HG03066 (cell line): ENCODE measurements at regions not wholly inside any gene's neighbourhood (a gene's known extent, or its start where the extent isn't known, plus 50 kb on each side); places are given as distances from the start of the nearest gene placed in this dataset.
"Not testable (repeated sequence)": the region's sequence is repeated elsewhere in the genome, so short reads cannot be mapped to it uniquely, and the experiment has no call there.

Experiments used
- ATAC-seq: cut with Tn5 transposase; IDR thresholded peaks from one replicate; pipeline ENCODE4 v1.9.1; 2021; ENCODE audit warnings: low read depth; ENCODE audit not compliant: unreplicated experiment

DNA sequence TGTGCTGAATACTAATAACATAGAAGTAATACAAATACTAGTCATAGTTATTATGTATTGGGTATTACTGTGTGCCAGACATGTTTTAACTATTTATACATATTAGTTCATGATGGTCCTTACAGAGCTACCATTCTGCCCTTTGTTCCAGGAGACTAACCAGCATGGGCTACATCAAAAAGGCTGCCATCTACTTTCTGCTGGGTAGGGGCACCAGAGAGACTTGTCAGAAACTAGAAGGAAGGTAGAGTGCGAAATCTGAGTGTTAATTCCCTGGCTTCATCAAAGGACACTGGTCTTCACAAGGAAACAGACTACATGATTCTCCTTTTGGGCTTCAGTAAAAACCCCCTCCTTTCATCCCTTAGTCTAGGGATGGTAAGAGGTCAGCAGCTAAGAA lies 347.8 kb downstream of the GBA3 start:
- ATAC-seq, result no peak

DNA sequence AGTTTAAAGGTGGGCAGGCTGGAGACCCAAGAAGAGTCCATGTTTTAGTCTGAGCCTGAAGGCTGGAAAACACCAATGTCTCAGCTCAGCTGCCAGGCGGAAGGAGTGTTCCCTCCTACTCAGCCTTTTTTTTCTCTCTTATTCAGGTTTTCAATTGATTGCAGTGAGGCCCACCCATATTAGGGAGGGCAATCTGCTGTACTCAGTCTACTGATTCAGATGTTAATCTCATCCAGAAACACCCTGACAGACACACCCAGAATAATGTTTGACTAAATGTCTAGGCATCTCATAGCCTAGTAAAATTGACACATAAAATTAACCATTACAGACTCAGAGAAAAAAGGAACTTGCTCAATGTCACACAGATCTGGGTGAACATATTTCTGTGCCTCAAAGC lies 347.1 kb downstream of the GBA3 start:
- no peak for ATAC-seq

DNA sequence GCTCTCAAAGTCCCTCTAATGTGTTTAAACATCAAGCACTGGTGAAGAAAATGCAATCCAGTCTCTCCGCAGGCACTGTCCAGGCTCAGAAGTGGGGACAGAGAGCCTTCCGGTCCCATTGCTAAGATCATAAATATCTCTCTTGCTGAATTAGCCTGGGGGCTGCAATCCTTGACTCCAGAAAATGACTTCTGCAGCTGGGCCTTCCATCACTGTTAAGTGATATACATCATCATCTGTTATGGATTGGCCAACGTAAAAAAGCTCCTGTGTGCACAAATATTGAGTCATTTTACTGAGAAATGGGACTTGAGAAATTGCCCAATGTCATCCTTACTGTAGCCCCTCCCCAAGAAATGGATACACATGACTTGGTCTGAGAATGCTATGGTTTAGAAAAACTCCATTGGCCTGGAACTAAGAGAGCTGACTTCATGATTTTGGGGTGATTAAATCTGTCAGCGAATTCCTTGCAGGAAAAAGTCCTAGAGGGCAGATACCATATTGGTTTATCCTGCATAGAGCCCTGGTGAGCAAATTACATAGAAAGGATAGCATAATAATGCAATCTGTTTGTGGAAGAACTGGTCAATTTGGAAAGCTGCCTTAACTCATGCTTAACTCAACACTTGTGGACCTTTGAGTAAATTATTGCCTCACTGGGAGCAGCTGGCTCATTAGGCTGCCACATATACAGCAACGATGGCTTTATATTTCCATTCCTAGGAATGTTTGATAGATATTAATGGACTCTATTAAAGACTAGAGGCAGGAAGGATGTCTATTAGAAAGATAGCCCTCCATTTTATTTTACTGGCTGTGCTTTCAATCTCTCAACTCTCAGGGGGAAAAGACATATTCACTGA lies 346.1 kb downstream of the GBA3 start:
- no peak for ATAC-seq

DNA sequence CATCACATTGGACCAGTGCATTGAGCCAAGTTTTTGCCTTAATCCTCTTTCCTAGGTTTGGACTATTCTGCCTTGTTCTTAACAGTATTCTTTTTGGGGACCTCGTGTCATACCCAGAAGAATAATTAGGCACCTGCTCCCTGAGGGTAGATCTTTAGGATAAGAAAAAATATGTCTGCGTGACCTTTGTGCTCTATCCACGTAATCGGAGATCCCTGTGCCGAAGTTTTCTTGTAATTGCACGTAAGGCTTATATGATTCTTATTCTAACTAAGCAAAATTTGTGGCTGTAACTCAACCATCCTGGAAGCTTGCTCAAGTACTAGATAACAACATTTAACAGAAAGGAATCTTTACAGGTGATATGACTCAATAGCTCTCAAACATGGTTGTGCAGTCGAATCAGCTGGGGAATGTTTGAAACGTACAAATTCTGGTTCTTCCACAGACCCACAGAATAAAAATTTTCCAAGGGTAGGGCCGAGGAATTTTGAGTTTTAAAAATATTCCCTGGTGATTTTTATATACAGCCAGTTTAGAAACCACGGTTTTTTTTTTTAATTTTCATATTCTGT lies 344.3 kb downstream of the GBA3 start:
- ATAC-seq, result no peak

DNA sequence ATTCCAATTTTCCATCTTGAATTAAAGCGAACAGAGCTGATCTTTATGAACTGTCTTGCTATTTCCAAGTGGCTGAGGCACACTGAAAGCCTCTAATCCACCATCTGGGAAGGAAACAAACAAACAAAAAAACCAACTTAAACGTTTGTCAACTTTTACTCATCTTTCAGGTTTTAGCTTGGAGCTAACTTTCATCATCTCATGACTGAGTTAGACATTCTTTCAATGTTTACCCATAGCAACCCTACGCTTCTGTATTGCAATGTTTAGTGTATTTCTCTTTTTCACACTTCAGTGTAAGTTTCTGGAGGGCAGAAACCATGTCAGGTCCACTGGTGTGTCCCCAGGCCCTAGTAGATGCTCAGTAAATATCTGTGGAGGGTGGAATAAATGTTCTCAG lies 343.8 kb downstream of the GBA3 start:
- ATAC-seq, result no peak

DNA sequence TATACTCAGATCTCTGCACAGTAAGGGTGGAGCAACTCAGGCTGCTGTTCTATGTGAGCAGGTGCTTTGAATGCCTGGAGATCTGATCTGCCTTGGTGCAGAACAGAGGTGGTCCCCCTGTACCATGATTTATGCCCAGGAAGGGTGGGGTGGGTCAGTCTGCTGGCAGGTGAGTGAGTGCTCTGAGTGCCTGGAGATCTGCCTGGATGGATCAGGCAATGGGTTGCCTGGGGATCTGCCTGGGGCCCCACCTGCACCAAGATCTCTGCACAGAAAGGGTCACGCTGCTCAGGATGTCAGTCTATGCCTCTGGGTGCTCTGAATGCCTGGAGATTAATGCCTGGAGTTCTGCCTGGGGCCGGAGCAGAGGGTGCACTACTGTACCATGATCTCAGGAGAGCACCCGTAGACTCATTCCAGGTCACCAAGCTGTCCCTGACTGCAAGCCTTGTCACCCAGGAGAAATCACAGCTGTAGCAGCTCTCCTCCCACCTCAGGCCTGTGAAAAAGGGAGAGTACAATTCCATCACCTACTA lies 342.9 kb downstream of the GBA3 start:
- ATAC-seq, result no peak

DNA sequence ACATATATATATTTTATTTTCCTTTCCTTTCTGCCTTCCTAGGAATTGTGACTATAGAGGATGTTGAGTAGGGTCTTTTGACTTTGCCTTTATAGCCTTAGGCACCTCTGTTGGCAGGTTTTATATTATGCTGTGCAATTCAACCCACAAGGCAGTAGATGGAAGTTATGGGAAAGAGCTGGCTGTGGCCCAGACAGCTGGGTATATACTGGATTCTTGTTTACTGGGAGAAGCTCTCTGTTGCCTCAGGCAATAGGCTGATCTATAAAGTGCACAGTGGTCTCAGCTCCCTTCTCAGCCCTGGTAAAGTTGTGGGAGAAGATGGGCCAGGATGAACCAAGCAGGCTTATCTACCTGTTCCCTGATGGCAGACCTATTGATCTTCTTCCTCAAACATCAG lies 342.0 kb downstream of the GBA3 start:
- no peak for ATAC-seq

DNA sequence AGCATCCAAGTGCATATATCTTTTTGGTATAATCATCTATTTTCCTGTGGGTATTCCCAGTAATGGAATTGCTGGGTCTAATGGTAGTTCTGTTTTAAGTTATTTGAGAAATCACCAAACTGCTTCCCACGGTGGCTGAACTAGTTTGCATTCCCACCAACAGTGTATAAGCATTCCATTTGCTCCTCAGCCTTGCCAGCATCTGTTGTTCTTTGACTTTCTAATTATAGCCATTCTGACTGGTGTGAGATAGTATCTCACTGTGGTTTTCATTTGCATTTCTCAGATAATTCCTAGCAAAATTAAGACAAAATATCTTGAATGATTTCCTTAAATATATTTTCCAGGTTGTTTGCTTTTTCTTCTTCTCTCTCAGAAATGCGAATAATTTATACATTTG lies 341.1 kb downstream of the GBA3 start:
- ATAC-seq, result no peak

DNA sequence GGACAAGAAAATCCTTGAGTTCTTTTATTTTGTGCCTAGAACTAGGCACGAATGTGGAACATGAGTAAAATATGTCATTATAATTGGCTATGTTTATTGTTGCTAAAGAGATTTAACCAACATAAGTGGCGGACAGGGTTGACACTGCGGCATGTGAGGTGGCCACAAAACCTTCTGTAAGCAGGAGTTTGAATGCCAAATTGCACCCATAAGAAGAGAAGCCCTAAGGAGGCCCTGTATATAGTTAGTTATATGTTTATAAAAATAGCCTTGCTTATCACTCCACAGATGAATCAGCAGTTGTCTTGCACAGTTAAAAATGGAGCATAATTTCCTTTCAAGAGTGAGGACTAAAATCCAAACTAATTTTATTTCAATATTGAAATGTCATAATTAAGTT lies 336.1 kb downstream of the GBA3 start:
- no peak for ATAC-seq

DNA sequence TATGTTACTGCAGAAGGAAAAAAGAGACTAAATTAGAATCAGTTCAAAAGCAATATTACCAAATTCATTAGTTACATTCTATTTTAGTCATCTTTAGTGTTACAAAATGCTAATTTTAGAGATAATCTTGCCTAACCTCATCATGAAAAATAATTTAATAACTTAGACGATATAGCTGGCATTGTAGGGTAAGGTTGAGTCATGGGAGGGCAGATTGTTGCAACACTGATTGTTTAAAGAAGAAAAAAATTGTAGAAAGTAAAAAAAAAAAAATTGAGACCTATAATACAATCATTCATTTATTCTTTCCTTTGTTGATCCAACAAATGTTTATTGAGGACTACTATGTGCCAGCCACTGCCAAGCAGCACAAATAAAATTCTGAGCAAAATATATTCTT lies 330.9 kb downstream of the GBA3 start:
- no peak for ATAC-seq

DNA sequence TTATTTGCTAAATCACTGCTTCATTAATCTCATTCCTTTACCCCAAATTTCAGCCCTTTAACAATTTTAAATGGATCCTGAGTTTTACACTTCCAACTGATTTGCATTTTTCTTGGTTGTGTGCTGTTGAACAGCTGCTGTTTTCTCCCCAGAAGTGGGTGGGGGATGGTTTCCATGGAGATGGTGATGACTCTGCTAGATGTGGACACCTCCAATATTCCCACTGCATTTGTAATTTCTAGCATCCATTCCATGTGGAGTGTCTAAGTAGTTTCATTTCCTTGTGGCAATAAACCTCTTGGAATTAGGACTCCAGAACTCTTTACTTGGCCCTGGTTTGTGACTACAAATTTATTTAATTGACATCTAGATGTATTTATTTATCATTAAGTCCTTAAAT lies 330.4 kb downstream of the GBA3 start:
- no peak for ATAC-seq

DNA sequence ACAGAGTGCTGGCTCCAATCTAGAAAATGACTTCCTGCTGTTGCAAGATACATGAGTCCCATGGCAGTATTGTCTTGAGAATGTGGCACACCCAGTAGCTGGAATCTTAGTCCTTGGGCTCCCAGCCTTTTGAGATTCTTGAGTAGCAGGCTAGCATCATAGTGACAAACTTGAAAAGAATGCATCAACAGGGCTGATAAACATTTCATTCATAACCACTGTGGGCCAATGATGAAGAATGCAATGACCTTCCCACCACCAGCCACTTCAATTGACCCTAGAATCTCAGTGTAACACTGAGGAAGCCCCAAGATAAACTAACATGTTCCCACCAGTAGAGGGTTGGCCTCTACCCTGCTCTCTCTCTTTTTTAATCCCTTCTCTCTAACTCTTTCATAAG lies 329.3 kb downstream of the GBA3 start:
- ATAC-seq, result no peak

DNA sequence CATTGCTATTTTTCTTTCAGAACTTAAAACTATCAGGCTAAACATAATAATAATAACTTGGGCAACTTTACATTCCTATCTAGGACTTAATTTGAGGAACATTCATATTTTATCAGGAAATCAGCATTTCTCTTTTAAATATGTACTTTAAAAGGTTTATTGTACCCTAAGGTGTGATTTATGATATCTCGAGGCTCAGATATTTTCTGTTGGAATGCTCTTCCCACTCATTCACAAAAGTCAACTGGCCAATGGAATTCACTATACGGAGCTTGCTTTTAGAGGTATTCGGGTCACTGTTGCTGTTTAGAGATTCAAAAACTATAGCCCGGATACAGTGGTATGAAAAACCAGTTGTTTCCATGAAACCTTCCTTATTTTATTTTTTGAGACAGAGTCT lies 328.3 kb downstream of the GBA3 start:
- no peak for ATAC-seq

DNA sequence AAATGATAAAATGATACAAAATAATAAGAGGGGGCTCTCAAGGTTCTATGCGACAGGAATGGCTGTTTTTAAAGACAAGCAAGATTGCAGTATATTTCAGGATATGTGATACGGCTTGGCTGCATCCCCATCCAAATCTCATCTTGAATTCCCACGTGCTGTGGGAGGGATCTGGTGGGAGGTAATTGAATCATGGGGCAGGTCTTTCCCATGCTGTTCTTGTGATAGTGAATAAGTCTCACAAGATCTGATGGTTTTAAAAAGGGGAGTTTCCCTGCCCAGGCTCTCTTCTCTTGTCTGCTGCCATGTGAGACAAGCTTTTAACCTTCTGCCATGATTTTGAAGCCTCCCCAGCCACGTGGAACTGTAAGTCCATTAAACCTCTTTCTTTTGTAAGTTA lies 327.7 kb downstream of the GBA3 start:
- not testable (repeated sequence) for ATAC-seq

DNA sequence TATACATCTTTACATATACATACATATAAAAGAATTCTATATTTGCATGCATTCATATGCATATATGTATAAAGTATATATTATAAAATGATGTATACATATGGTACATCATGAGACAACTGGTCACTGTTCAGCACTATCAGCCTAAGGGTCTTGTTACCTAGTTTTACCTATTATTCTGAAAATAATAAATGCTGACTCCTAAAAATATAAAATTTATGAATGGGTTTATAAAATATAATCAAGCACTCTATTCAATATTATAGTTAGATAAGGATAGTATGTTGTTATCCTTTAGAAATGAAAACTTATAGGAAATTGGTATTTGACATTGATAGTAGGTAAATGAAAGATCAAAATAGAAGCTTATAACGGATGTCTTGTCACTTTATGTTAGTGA lies 324.2 kb downstream of the GBA3 start:
- ATAC-seq, result no peak

DNA sequence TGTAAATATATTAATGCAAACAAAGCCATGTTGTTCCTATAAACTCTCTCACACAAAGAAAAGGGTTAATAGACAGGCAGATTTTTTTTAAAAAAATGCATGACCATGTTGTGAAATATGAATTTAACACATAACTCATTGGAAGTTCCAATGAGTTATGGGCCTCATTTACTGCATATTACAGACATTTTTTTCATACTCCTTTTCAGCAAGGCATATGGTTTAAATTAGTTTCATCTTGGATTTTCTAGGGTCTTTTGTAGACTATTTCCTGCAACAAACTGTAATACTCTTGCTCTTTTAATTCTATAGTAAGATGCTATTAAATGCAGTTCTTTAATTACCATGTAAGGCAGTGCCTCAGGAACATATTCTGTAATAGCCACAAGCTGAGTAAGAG lies 323.1 kb downstream of the GBA3 start:
- ATAC-seq, result no peak

DNA sequence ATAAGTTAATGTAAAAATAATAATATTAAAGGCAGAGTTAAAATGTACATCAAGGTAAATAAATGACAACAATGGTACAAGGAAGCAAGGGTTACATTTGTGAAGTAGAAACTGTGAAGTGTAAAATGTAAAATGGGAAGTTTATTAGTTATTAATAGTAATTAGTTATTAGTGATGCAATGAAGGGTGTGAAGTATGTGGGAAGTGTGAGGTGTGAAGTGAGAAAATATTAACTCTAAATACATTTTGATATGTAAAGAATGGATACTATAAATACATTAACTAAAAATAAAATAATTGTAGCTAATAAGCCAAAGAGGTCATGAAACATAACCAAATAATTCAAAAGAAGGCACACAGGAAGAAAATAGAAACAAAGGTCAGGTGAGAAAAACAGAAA lies 316.4 kb downstream of the GBA3 start:
- no peak for ATAC-seq

DNA sequence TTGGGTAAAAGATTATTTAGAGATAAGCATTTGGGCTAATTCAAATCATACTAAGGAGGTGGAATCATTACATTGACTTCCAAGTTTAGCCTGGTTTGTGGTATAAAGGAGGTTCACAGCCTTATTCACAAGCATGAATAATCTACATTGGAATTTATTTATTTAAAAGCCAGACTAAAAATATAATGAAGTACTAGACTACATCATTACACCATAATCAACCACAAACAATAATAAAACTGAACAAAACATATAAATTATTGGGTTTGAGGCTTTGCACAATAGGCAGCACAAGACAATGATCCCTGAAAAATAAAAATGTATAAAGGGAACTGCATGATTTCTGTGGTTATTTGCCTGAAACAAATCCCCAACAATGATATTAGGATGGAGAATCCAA lies 314.0 kb downstream of the GBA3 start:
- no peak for ATAC-seq

DNA sequence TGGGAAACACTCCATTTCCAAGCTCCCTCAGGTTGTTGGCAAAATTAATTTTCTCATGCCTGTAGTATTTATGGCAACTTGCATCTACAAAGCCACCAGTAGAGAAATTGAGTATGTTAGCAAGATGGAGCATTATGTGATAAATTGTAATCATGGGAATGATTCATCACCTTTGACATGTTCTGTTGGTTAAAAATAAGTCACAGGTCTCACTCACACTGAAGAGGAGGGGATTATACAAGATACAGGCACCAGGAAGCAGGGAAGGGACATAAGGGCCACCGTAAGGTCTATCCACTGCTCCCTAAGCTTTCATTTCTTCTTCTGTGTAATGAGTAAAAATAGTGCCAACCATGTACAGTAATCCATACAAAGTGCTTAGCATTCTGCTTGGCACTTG lies 313.0 kb downstream of the GBA3 start:
- ATAC-seq, result no peak

DNA sequence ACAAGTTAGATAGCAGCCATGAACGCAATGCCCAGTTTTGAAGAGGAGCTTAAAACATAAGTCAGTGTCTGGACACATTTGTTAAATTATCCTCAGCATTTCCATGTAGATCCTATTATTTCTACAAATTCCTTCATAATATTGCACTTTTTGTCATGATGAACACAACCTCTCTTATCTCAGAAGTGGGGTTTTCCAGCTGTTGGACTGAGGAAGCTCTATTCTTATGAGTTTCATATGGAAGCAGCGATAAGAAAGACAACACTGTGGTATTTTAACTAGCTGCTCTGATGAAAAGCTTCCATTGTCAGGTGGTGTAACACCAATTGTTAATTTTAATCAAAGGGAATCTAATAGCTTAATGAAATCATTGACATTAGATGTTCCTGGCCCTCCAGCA lies 308.7 kb downstream of the GBA3 start:
- ATAC-seq, result no peak

DNA sequence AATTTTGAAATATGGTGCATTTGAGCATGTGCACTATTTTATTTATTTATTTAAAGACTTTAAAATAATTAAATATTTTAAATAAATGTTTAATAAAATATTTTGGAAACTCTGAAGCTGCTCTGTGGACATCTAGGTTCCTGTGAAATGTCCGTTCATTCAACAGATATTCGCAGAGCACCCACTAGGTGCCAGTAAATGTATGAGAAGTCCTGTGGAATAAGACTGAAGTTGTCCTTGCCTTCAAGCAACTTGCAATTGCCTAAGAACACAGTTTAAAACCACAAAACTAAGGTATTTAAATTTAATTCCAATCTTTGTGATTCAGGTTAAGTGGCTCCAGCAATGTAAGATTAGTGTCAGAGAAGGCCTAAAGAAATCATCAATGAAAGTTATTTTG lies 306.7 kb downstream of the GBA3 start:
- ATAC-seq, result no peak
